Smooth muscle cell (in vitro differentiated cells): ENCODE measurements at regions not wholly inside any gene's neighbourhood (a gene's known extent, or its start where the extent isn't known, plus 50 kb on each side); places are given as distances from the start of the nearest gene placed in this dataset.

ENCODE experiments used
- DNase-seq: peaks from one replicate; lab custom pipeline; 2025; ENCODE audit not compliant: unreplicated experiment; lab: John Stamatoyannopoulos, UW
- H2AFZ ChIP-seq: fragments of 200-600 bp; sonication (generic); 2 replicates; pipeline ENCODE4 v1.6.0; 2016; ENCODE audit warnings: antibody characterized with exemption, low read depth, mild to moderate bottlenecking
- H3F3A ChIP-seq: fragments of 200-600 bp; sonication (generic); 2 replicates; pipeline ENCODE4 v1.6.0; 2017; ENCODE audit warnings: antibody characterized with exemption, low read depth
- H3K27ac ChIP-seq: fragments of 200-600 bp; sonication (generic); 2 replicates; pipeline ENCODE4 v1.5.1; 2016; ENCODE audit warnings: low read depth, mild to moderate bottlenecking
- H3K27me3 ChIP-seq: fragments of 200-600 bp; sonication (generic); 2 replicates; pipeline ENCODE4 v1.6.1; 2016; ENCODE audit warnings: low read depth, mild to moderate bottlenecking
- H3K36me3 ChIP-seq: fragments of 200-600 bp; sonication (generic); 2 replicates; pipeline ENCODE4 v1.5.1; 2016; ENCODE audit warnings: low read depth
- H3K4me1 ChIP-seq: fragments of 200-600 bp; sonication (generic); 2 replicates; pipeline ENCODE4 v1.5.1; 2016; ENCODE audit warnings: low read depth
- H3K4me2 ChIP-seq: fragments of 200-600 bp; sonication (generic); 2 replicates; pipeline ENCODE4 v1.6.0; 2016; ENCODE audit warnings: mild to moderate bottlenecking
- H3K4me3 ChIP-seq: fragments of 200-600 bp; sonication (generic); 2 replicates; pipeline ENCODE4 v1.5.1; 2016; ENCODE audit warnings: mild to moderate bottlenecking
- H3K79me2 ChIP-seq: fragments of 200-600 bp; sonication (generic); 2 replicates; pipeline ENCODE4 v1.6.0; 2016; ENCODE audit warnings: low read depth, mild to moderate bottlenecking
- H3K9ac ChIP-seq: fragments of 200-600 bp; sonication (generic); 2 replicates; pipeline ENCODE4 v1.6.0; 2016; ENCODE audit warnings: low read depth
- H3K9me3 ChIP-seq: fragments of 200-600 bp; sonication (generic); replicated peaks from 2 replicates; pipeline ENCODE4 v1.5.1; 2016; ENCODE audit warnings: low read depth
- H4K20me1 ChIP-seq: fragments of 200-600 bp; sonication (generic); 2 replicates; pipeline ENCODE4 v1.6.0; 2016; ENCODE audit warnings: low read depth
- CTCF ChIP-seq: fragments of 200-600 bp; sonication (generic); IDR thresholded peaks from 2 replicates; pipeline ENCODE4 v1.5.1; 2017; ENCODE audit warnings: borderline replicate concordance, mild to moderate bottlenecking, antibody characterized with exemption; ENCODE audit not compliant: insufficient read depth, poor library complexity, severe bottlenecking
- WGBS: methylation state at CpG from one replicate; pipeline ENCODE4 v1.1.7; 2016; ENCODE audit warnings: low lambda C conversion rate; 5-methylcytosine and 5-hydroxymethylcytosine counted together

- Histone ChIP-seq H3K27ac (no peak overlapping the region), H3K4me1 (peaks cover 25% of the 10 kb centered on the region), H3K9ac (no peak overlapping the region), H2AFZ (no peak overlapping the region), H3K36me3 (no peaks in the 10 kb centered on the region), H3K79me2 (no peaks in the 10 kb centered on the region), H3K27me3 (no peaks in the 10 kb centered on the region), H3K4me3 (no peak overlapping the region), H3F3A (no peaks in the 10 kb centered on the region), H4K20me1 (no peaks in the 10 kb centered on the region), H3K9me3 (no peaks in the 10 kb centered on the region), H3K4me2 (no peak overlapping the region)
- TF ChIP-seq CTCF, result no peak
- 91% methylated on average over 4 of the region's 4 CpGs for WGBS
- no peak for DNase-seq
Measured at GRCh38 chr2:201980946-201981345, 52.7 kb upstream of the FZD7 start.

GRCh38 chr2:201983174-201983573 lies 50.5 kb upstream of the FZD7 start:
- no peaks in the 10 kb centered on the region for H3K79me2 ChIP-seq
- H4K20me1 ChIP-seq, result no peaks in the 10 kb centered on the region
- no peaks in the 10 kb centered on the region for H3F3A ChIP-seq
- H3K4me2 ChIP-seq, result no peak overlapping the region
- no peak for DNase-seq
- no peaks in the 10 kb centered on the region for H3K36me3 ChIP-seq
- TF ChIP-seq CTCF, result no peak
- no peak overlapping the region for H3K4me3 ChIP-seq
- H2AFZ ChIP-seq, result no peak overlapping the region
- peaks cover 14% of the 10 kb centered on the region for H3K4me1 ChIP-seq
- no peak overlapping the region for H3K9ac ChIP-seq
- H3K27me3 ChIP-seq, result no peaks in the 10 kb centered on the region
- H3K9me3 ChIP-seq, result no peaks in the 10 kb centered on the region
- H3K27ac ChIP-seq, result no peak overlapping the region
- 81% methylated on average over 2 of the region's 2 CpGs for WGBS

GRCh38 chr2:201983800-201984199 lies 49.9 kb upstream of the FZD7 start:
- H3K27me3 ChIP-seq, result no peaks in the 10 kb centered on the region
- WGBS, result 86% methylated on average over 7 of the region's 7 CpGs
- TF ChIP-seq CTCF, result no peak
- no peaks in the 10 kb centered on the region for H3K79me2 ChIP-seq
- H3K4me3 ChIP-seq, result no peak overlapping the region
- no peak overlapping the region for H3K4me2 ChIP-seq
- no peaks in the 10 kb centered on the region for H4K20me1 ChIP-seq
- H3K27ac ChIP-seq, result no peak overlapping the region
- no peak overlapping the region for H3K9ac ChIP-seq
- H3K4me1 ChIP-seq, result peaks cover 12% of the 10 kb centered on the region
- no peak for DNase-seq
- H3K9me3 ChIP-seq, result no peaks in the 10 kb centered on the region
- no peak overlapping the region for H2AFZ ChIP-seq
- H3K36me3 ChIP-seq, result no peaks in the 10 kb centered on the region
- H3F3A ChIP-seq, result no peaks in the 10 kb centered on the region
